ENCODE measurements at regions not wholly inside any gene's neighbourhood (a gene's known extent, or its start where the extent isn't known, plus 50 kb on each side); places are given as distances from the start of the nearest gene placed in this dataset.
"Not testable (repeated sequence)": the region's sequence is repeated elsewhere in the genome, so short reads cannot be mapped to it uniquely, and the experiment has no call there.

- H3K27ac Mint-ChIP-seq, result no peak overlapping the region
- H3K27me3 Mint-ChIP-seq, result peaks cover 2% of the 10 kb centered on the region
- no peak overlapping the region for H3K4me3 Mint-ChIP-seq
- no peaks in the 10 kb centered on the region for H3K9me3 Mint-ChIP-seq
- H3K36me3 Mint-ChIP-seq, result no peaks in the 10 kb centered on the region
- no peaks in the 10 kb centered on the region for H3K4me1 Mint-ChIP-seq
These were observed 278.0 kb downstream of the CCSER2 start for GRCh38 chr10:84606428-84606827.

GRCh38 chr10:84607044-84607443, 278.7 kb downstream of the CCSER2 start:
- Mint-ChIP-seq H3K27ac (no peak overlapping the region), H3K27me3 (peaks cover 2% of the 10 kb centered on the region), H3K36me3 (no peaks in the 10 kb centered on the region), H3K4me1 (no peaks in the 10 kb centered on the region), H3K4me3 (no peak overlapping the region), H3K9me3 (no peaks in the 10 kb centered on the region)

GRCh38 chr10:84607523-84607922, 279.1 kb downstream of the CCSER2 start:
- H3K27me3 Mint-ChIP-seq, result peaks cover 2% of the 10 kb centered on the region
- H3K9me3 Mint-ChIP-seq, result no peaks in the 10 kb centered on the region
- H3K27ac Mint-ChIP-seq, result no peak overlapping the region
- H3K36me3 Mint-ChIP-seq, result no peaks in the 10 kb centered on the region
- no peaks in the 10 kb centered on the region for H3K4me1 Mint-ChIP-seq
- no peak overlapping the region for H3K4me3 Mint-ChIP-seq

- H3K36me3 Mint-ChIP-seq, result no peaks in the 10 kb centered on the region
- H3K4me3 Mint-ChIP-seq, result no peak overlapping the region
- no peaks in the 10 kb centered on the region for H3K9me3 Mint-ChIP-seq
- H3K4me1 Mint-ChIP-seq, result no peaks in the 10 kb centered on the region
- H3K27ac Mint-ChIP-seq, result no peak overlapping the region
- peaks cover 4% of the 10 kb centered on the region for H3K27me3 Mint-ChIP-seq
These were observed 279.7 kb downstream of the CCSER2 start for GRCh38 chr10:84608126-84608525.

- Mint-ChIP-seq H3K9me3 (no peaks in the 10 kb centered on the region), H3K36me3 (no peaks in the 10 kb centered on the region), H3K4me1 (no peaks in the 10 kb centered on the region), H3K27me3 (peaks cover 5% of the 10 kb centered on the region), H3K27ac (no peak overlapping the region), H3K4me3 (no peak overlapping the region)
These were observed 285.1 kb downstream of the CCSER2 start for GRCh38 chr10:84613336-84614021.

GRCh38 chr10:84626397-84627087, 298.2 kb downstream of the CCSER2 start:
- Mint-ChIP-seq H3K36me3 (no peaks in the 10 kb centered on the region), H3K4me1 (no peaks in the 10 kb centered on the region), H3K27me3 (peaks cover 7% of the 10 kb centered on the region), H3K4me3 (no peak overlapping the region), H3K9me3 (no peaks in the 10 kb centered on the region), H3K27ac (no peak overlapping the region)

GRCh38 chr10:84632866-84633265, 304.5 kb downstream of the CCSER2 start:
- Mint-ChIP-seq H3K27me3 (peaks cover 3% of the 10 kb centered on the region), H3K4me1 (no peaks in the 10 kb centered on the region)

GRCh38 chr10:84634636-84635035, 306.2 kb downstream of the CCSER2 start:
- no peak overlapping the region for H3K4me3 Mint-ChIP-seq

More at GRCh38 chr10:84632866-84633265, 304.5 kb downstream of the CCSER2 start:
- no peaks in the 10 kb centered on the region for H3K36me3 Mint-ChIP-seq
- H3K27ac Mint-ChIP-seq, result no peak overlapping the region
- no peak overlapping the region for H3K4me3 Mint-ChIP-seq
- no peaks in the 10 kb centered on the region for H3K9me3 Mint-ChIP-seq

GRCh38 chr10:84650628-84651027, 322.2 kb downstream of the CCSER2 start:
- H3K4me3 Mint-ChIP-seq, H3K27ac Mint-ChIP-seq, H3K9me3 Mint-ChIP-seq, H3K36me3 Mint-ChIP-seq, H3K27me3 Mint-ChIP-seq, H3K4me1 Mint-ChIP-seq: not testable (repeated sequence)

More at GRCh38 chr10:84634636-84635035, 306.2 kb downstream of the CCSER2 start:
- Mint-ChIP-seq H3K27ac (no peak overlapping the region), H3K4me1 (no peaks in the 10 kb centered on the region), H3K27me3 (peaks cover 3% of the 10 kb centered on the region), H3K36me3 (no peaks in the 10 kb centered on the region), H3K9me3 (no peaks in the 10 kb centered on the region)

- Mint-ChIP-seq H3K36me3 (no peaks in the 10 kb centered on the region), H3K4me3 (no peak overlapping the region), H3K9me3 (no peaks in the 10 kb centered on the region), H3K4me1 (no peaks in the 10 kb centered on the region), H3K27me3 (peaks cover 4% of the 10 kb centered on the region), H3K27ac (no peak overlapping the region)
These were observed 326.3 kb downstream of the CCSER2 start for GRCh38 chr10:84654671-84655070.

- no peaks in the 10 kb centered on the region for H3K4me1 Mint-ChIP-seq
- H3K27ac Mint-ChIP-seq, result no peak overlapping the region
These were observed 330.6 kb downstream of the CCSER2 start for GRCh38 chr10:84659027-84659426.

GRCh38 chr10:84659497-84660439, 331.4 kb downstream of the CCSER2 start:
- Mint-ChIP-seq H3K27me3 (no peaks in the 10 kb centered on the region), H3K27ac (no peak overlapping the region), H3K36me3 (no peaks in the 10 kb centered on the region), H3K9me3 (no peaks in the 10 kb centered on the region), H3K4me1 (no peaks in the 10 kb centered on the region), H3K4me3 (no peak overlapping the region)

More at GRCh38 chr10:84659027-84659426, 330.6 kb downstream of the CCSER2 start:
- Mint-ChIP-seq H3K27me3 (no peaks in the 10 kb centered on the region), H3K9me3 (no peaks in the 10 kb centered on the region), H3K4me3 (no peak overlapping the region), H3K36me3 (no peaks in the 10 kb centered on the region)

GRCh38 chr10:84660450-84661159, 332.2 kb downstream of the CCSER2 start:
- Mint-ChIP-seq H3K4me1 (no peaks in the 10 kb centered on the region), H3K27ac (no peak overlapping the region), H3K4me3 (no peak overlapping the region), H3K9me3 (no peaks in the 10 kb centered on the region), H3K36me3 (no peaks in the 10 kb centered on the region), H3K27me3 (no peaks in the 10 kb centered on the region)

- no peaks in the 10 kb centered on the region for H3K27me3 Mint-ChIP-seq
- H3K36me3 Mint-ChIP-seq, result no peaks in the 10 kb centered on the region
- no peaks in the 10 kb centered on the region for H3K4me1 Mint-ChIP-seq
- H3K4me3 Mint-ChIP-seq, result no peak overlapping the region
- no peaks in the 10 kb centered on the region for H3K9me3 Mint-ChIP-seq
- H3K27ac Mint-ChIP-seq, result no peak overlapping the region
These were observed 336.8 kb downstream of the CCSER2 start for GRCh38 chr10:84665211-84665610.

GRCh38 chr10:84665883-84666463, 337.6 kb downstream of the CCSER2 start:
- Mint-ChIP-seq H3K9me3 (no peaks in the 10 kb centered on the region), H3K27ac (no peak overlapping the region), H3K36me3 (no peaks in the 10 kb centered on the region), H3K4me1 (no peaks in the 10 kb centered on the region), H3K27me3 (no peaks in the 10 kb centered on the region), H3K4me3 (no peak overlapping the region)
